H1 (cell line): ENCODE measurements at regions not wholly inside any gene's neighbourhood (a gene's known extent, or its start where the extent isn't known, plus 50 kb on each side); places are given as distances from the start of the nearest gene placed in this dataset.

Experiments used
- CTCF ChIA-PET: fragments of 300-600 bp; sonication (Branson Sonifier 250); formaldehyde crosslinking; loops from one replicate; lab custom pipeline; 2021; ENCODE audit not compliant: partially characterized antibody; lab: Charles Lee
- POLR2A ChIA-PET: fragments of 300-600 bp; sonication (Branson Sonifier 250); formaldehyde crosslinking; loops from one replicate; lab custom pipeline; 2021; ENCODE audit warnings: inconsistent platforms; ENCODE audit not compliant: partially characterized antibody; lab: Charles Lee
- DNase-seq, 2 experiments: peaks; one replicate each; pipeline versions ENCODE4 v3.0.0 to v3.0.0-alpha.2; 2010 to 2022; ENCODE audit warnings: low spot score in 2 of 2, low read depth in 1 of 2, mixed read lengths in 1 of 2
- FAIRE-seq: peaks from 2 replicates; lab custom pipeline; 2011; peaks lifted over from hg19 to GRCh38; lab: Jason Lieb, UNC
- H2AFZ ChIP-seq: 2 replicates; pipeline ENCODE4 v1.8.1; 2012; ENCODE audit warnings: low read length, inconsistent platforms
- H2AK5ac ChIP-seq: 2 replicates; pipeline ENCODE4 v1.6.1; 2013; ENCODE audit warnings: low read depth, low read length
- H2BK120ac ChIP-seq: replicated peaks from 2 replicates; pipeline ENCODE3; 2013; ENCODE audit warnings: low read depth, low read length, inconsistent platforms
- H2BK12ac ChIP-seq: 2 replicates; pipeline ENCODE4 v1.6.1; 2013; ENCODE audit warnings: low read depth, low read length
- H2BK15ac ChIP-seq: 2 replicates; pipeline ENCODE4 v1.6.1; 2013; ENCODE audit warnings: low read length
- H2BK20ac ChIP-seq: 2 replicates; pipeline ENCODE4 v1.6.1; 2013; ENCODE audit warnings: low read length
- H2BK5ac ChIP-seq: 2 replicates; pipeline ENCODE4 v1.6.1; 2013; ENCODE audit warnings: low read depth, low read length
- H3K14ac ChIP-seq: 2 replicates; pipeline ENCODE4 v1.6.1; 2013; ENCODE audit warnings: inconsistent platforms; ENCODE audit not compliant: insufficient read length
- H3K18ac ChIP-seq: 2 replicates; pipeline ENCODE4 v1.6.1; 2013; ENCODE audit warnings: low read length; ENCODE audit errors: extremely low read depth
- H3K23ac ChIP-seq: 2 replicates; pipeline ENCODE4 v1.6.1; 2013; ENCODE audit warnings: inconsistent platforms; ENCODE audit not compliant: insufficient read length
- H3K23me2 ChIP-seq: 2 replicates; pipeline ENCODE4 v1.6.1; 2013; ENCODE audit warnings: low read depth, low read length
- H3K27ac ChIP-seq: 2 replicates; pipeline ENCODE4 v1.6.1; 2011; ENCODE audit warnings: low read depth, low read length, inconsistent platforms
- H3K27me3 ChIP-seq, 4 experiments: replicated peaks in 1 of 4; 1 replicate in 1 of 4; 2 replicates in 3 of 4; pipeline versions ENCODE4 v1.6.1 to v1.8.1; 2011 to 2013; ENCODE audit warnings: low read length in 3 of 4, mild to moderate bottlenecking in 3 of 4, inconsistent platforms in 2 of 4, mixed read lengths in 2 of 4, moderate library complexity in 1 of 4; ENCODE audit not compliant: control insufficient read depth in 3 of 4, insufficient read depth in 3 of 4; ENCODE audit errors: extremely low read depth in 1 of 4
- H3K36me3 ChIP-seq, 4 experiments: 2 replicates each; pipeline versions ENCODE4 v1.6.1 to v1.8.1; 2011 to 2013; ENCODE audit warnings: mild to moderate bottlenecking in 4 of 4, low read length in 3 of 4, moderate library complexity in 2 of 4, control low read depth in 1 of 4, inconsistent platforms in 1 of 4; ENCODE audit not compliant: insufficient read depth in 4 of 4, control insufficient read depth in 2 of 4
- H3K4ac ChIP-seq: replicated peaks from 2 replicates; pipeline ENCODE3; 2013; ENCODE audit warnings: low read length, low read depth, mixed read lengths, inconsistent platforms; ENCODE audit not compliant: insufficient read length
- H3K4me1 ChIP-seq, 4 experiments: replicated peaks in 1 of 4; 1 replicate in 1 of 4; 2 replicates in 3 of 4; pipeline versions ENCODE4 v1.6.1 to v1.8.1; 2011 to 2013; ENCODE audit warnings: low read length in 3 of 4, inconsistent platforms in 2 of 4, mixed read lengths in 1 of 4; ENCODE audit not compliant: insufficient read depth in 4 of 4, control insufficient read depth in 3 of 4
- H3K4me2 ChIP-seq, 2 experiments: 2 replicates each; pipeline versions ENCODE4 v1.6.1 to v1.8.1; 2011 to 2013; ENCODE audit warnings: low read depth in 2 of 2, low read length in 2 of 2, control low read depth in 1 of 2, inconsistent platforms in 1 of 2, mild to moderate bottlenecking in 1 of 2; ENCODE audit not compliant: insufficient read depth in 1 of 2
- H3K4me3 ChIP-seq, 4 experiments: fragments of 200-600, 300-600 bp in 1 of 4; sonication (generic), shearing (Covaris generic), sonication (Bioruptor Twin) in 1 of 4; 2 replicates each; pipeline versions ENCODE4 v1.5.1 to v1.8.1; 2011 to 2016; ENCODE audit warnings: low read length in 4 of 4, low read depth in 3 of 4, control low read depth in 2 of 4, inconsistent platforms in 2 of 4, mild to moderate bottlenecking in 2 of 4, mixed read lengths in 1 of 4, moderate library complexity in 1 of 4; ENCODE audit not compliant: insufficient read depth in 2 of 4; ENCODE audit errors: extremely low read depth in 1 of 4
- H3K56ac ChIP-seq: replicated peaks from 2 replicates; pipeline ENCODE3; 2013; ENCODE audit warnings: low read depth, mild to moderate bottlenecking, mixed read lengths, low read length, inconsistent platforms; ENCODE audit not compliant: insufficient read length
- H3K79me1 ChIP-seq: 2 replicates; pipeline ENCODE4 v1.6.1; 2013; ENCODE audit warnings: low read depth, low read length, control low read depth
- H3K79me2 ChIP-seq, 2 experiments: 2 replicates each; pipeline versions ENCODE4 v1.6.1 to v1.8.1; 2012 to 2013; ENCODE audit warnings: low read length in 2 of 2, mild to moderate bottlenecking in 2 of 2, inconsistent platforms in 1 of 2; ENCODE audit not compliant: insufficient read depth in 2 of 2, control insufficient read depth in 1 of 2
- H3K9ac ChIP-seq, 4 experiments: replicated peaks in 1 of 4; 1 replicate in 1 of 4; 2 replicates in 3 of 4; pipeline versions ENCODE4 v1.6.1 to v1.8.1; 2011 to 2013; ENCODE audit warnings: low read depth in 3 of 4, low read length in 3 of 4, control low read depth in 2 of 4, mild to moderate bottlenecking in 2 of 4, moderate library complexity in 2 of 4, inconsistent platforms in 1 of 4; ENCODE audit errors: extremely low read depth in 1 of 4
- H3K9me3 ChIP-seq, 2 experiments: 2 replicates each; pipeline versions ENCODE4 v1.6.1 to v1.8.1; 2012 to 2013; ENCODE audit warnings: mild to moderate bottlenecking in 2 of 2, moderate library complexity in 2 of 2, control low read depth in 1 of 2, inconsistent platforms in 1 of 2, low read depth in 1 of 2, low read length in 1 of 2, mixed read lengths in 1 of 2; ENCODE audit not compliant: insufficient read depth in 2 of 2
- H4K20me1 ChIP-seq, 2 experiments: replicated peaks in 1 of 2; 2 replicates each; pipeline versions ENCODE3 to v1.8.1; 2011 to 2013; ENCODE audit warnings: inconsistent platforms in 2 of 2, low read length in 2 of 2, mild to moderate bottlenecking in 1 of 2; ENCODE audit not compliant: insufficient read depth in 2 of 2, control insufficient read depth in 1 of 2
- H4K5ac ChIP-seq: 2 replicates; pipeline ENCODE4 v1.6.1; 2013; ENCODE audit warnings: low read length, low read depth, mixed read lengths, inconsistent platforms; ENCODE audit not compliant: insufficient read length
- H4K8ac ChIP-seq: 2 replicates; pipeline ENCODE4 v1.8.0; 2013; ENCODE audit warnings: mild to moderate bottlenecking, moderate library complexity, low read length, inconsistent platforms; ENCODE audit not compliant: insufficient read depth; ENCODE audit errors: extremely low read depth
- H4K91ac ChIP-seq: replicated peaks from 2 replicates; pipeline ENCODE3; 2013; ENCODE audit warnings: low read length, mixed read lengths, inconsistent platforms; ENCODE audit not compliant: insufficient read length
- ASH2L ChIP-seq: fragments of 200-600, 300-600 bp; sonication (generic); IDR thresholded peaks from one replicate; pipeline ENCODE4 v1.7.1; 2017; ENCODE audit warnings: low read length
- BCL11A ChIP-seq, 2 experiments: IDR thresholded peaks; one replicate each; pipeline ENCODE4 v1.6.1; 2011; ENCODE audit warnings: low read depth in 2 of 2, low read length in 2 of 2, mild to moderate bottlenecking in 2 of 2
- CREB1 ChIP-seq: IDR thresholded peaks from 2 replicates; pipeline ENCODE4 v1.6.1; 2012; ENCODE audit warnings: inconsistent platforms
- GABPA ChIP-seq: IDR thresholded peaks from 2 replicates; pipeline ENCODE4 v1.6.1; 2011; ENCODE audit warnings: mild to moderate bottlenecking, low read length, moderate library complexity, borderline replicate concordance; ENCODE audit not compliant: insufficient read depth
- GTF2F1 ChIP-seq: IDR thresholded peaks from 2 replicates; pipeline ENCODE4 v1.6.1; 2012; ENCODE audit warnings: low read depth, low read length, improper control_type of control experiment, borderline replicate concordance
- JUND ChIP-seq: IDR thresholded peaks from 2 replicates; pipeline ENCODE4 v1.6.1; 2011; ENCODE audit warnings: mild to moderate bottlenecking, improper control_type of control experiment, low read length
- KDM1A ChIP-seq: fragments of 200-600, 300-600 bp; sonication (generic); IDR thresholded peaks from 2 replicates; pipeline ENCODE4 v1.7.1; 2016; ENCODE audit warnings: mild to moderate bottlenecking, low read length, borderline replicate concordance
- RXRA ChIP-seq: IDR thresholded peaks from 2 replicates; pipeline ENCODE4 v1.6.1; 2011; ENCODE audit warnings: low read depth, mild to moderate bottlenecking, low read length, moderate library complexity; ENCODE audit not compliant: insufficient read depth
- SAP30 ChIP-seq: fragments of 300-600 bp; sonication (generic); IDR thresholded peaks from 2 replicates; pipeline ENCODE4 v1.7.1; 2012; ENCODE audit warnings: low read length, moderate library complexity, mild to moderate bottlenecking, inconsistent platforms; ENCODE audit not compliant: insufficient read depth, insufficient replicate concordance
- SRF ChIP-seq: IDR thresholded peaks from 2 replicates; pipeline ENCODE4 v1.6.1; 2011; ENCODE audit warnings: mild to moderate bottlenecking, low read depth, low read length, moderate library complexity
- TAF1 ChIP-seq: IDR thresholded peaks from 2 replicates; pipeline ENCODE4 v1.6.1; 2011; ENCODE audit warnings: mild to moderate bottlenecking, low read depth, low read length
- TAF7 ChIP-seq: optimal IDR thresholded peaks from 2 replicates; pipeline ENCODE3; 2011; ENCODE audit warnings: low read depth, mild to moderate bottlenecking, inconsistent platforms, low read length, moderate library complexity, borderline replicate concordance
- ZNF274 ChIP-seq: IDR thresholded peaks from 2 replicates; pipeline ENCODE4 v1.7.0; 2012; ENCODE audit warnings: low read length, borderline replicate concordance; ENCODE audit errors: extremely low read depth
- WGBS, 2 experiments: shearing (Covaris generic) in 1 of 2; methylation state at CpG; one replicate each; pipeline versions ENCODE4 v1.1.6 to v1.1.7; 2013 to 2015; ENCODE audit warnings: low lambda C conversion rate in 2 of 2, mixed read lengths in 2 of 2, inconsistent platforms in 1 of 2, low coverage in 1 of 2, missing lambda C conversion rate in 1 of 2; ENCODE audit not compliant: insufficient replicate concordance in 2 of 2, insufficient coverage in 1 of 2, insufficient read length in 1 of 2; ENCODE audit errors: extremely low coverage in 1 of 2, missing lambda C conversion rate in 1 of 2; 5-methylcytosine and 5-hydroxymethylcytosine counted together
- TF ChIP-seq, protein P1 (sequence below): IDR thresholded peaks from 2 replicates; pipeline ENCODE4 v1.6.1; 2012; ENCODE audit warnings: low read length, inconsistent platforms

DNA sequence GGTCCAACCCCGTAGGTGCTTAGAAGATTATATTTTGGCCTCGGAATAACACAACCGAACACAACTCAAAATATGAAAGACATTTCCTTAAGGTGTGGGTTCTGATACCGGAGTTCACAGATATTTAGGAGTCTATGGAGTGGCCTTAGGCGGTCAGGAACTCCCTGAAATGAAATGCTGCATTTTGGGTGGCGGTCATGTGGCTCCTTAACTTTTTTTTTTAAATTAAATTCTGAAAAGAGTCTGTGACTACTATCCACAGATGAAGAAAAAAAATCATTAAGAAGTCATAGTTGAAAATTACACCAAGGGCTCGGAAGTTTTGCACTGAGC lies 290.9 kb upstream of the NFE2L3 start:
- 35% methylated on average over 7 of the region's 7 CpGs; no CpG with 5 or more reads in 1 of the 2 experiments for WGBS, 2 experiments
- H3K27me3 ChIP-seq: peaks cover 33 to 53% (median 44%) of the 10 kb centered on the region in 4 experiments; a peak in 6 of 7 replicates
- H3K4me1 ChIP-seq: peaks cover 7 to 15% (median 9%) of the 10 kb centered on the region in 4 experiments
- DNase-seq (no peak), FAIRE-seq (no peak)
- ChIA-PET POLR2A (no interaction called here), CTCF (no interaction called here)
- H2AFZ ChIP-seq: no peak overlapping the region
- no peak overlapping the region for H2BK5ac ChIP-seq
- no peak overlapping the region; a peak in 1 of 4 replicates for H3K4me2 ChIP-seq
- no peaks in the 10 kb centered on the region; a peak in 1 of 8 replicates for H3K36me3 ChIP-seq
- no peak overlapping the region for H3K18ac ChIP-seq
- H3K27ac ChIP-seq: no peak overlapping the region
- no peak overlapping the region for H3K4me3 ChIP-seq
- no peak overlapping the region for H2BK120ac ChIP-seq
- H2AK5ac ChIP-seq: no peak overlapping the region
- H3K23ac ChIP-seq: no peak overlapping the region
- H3K79me1 ChIP-seq: no peaks in the 10 kb centered on the region
- no peak overlapping the region for H2BK12ac ChIP-seq
- H4K5ac ChIP-seq: no peak overlapping the region
- no peak overlapping the region for H3K9ac ChIP-seq
- peaks cover 5 to 8% of the 10 kb centered on the region in 2 experiments for H4K20me1 ChIP-seq
- H4K8ac ChIP-seq: no peak overlapping the region
- H3K23me2 ChIP-seq: peaks cover 6% of the 10 kb centered on the region
- H2BK15ac ChIP-seq: no peak overlapping the region
- no peaks in the 10 kb centered on the region for H3K9me3 ChIP-seq
- no peak overlapping the region for H4K91ac ChIP-seq
- H3K79me2 ChIP-seq: no peaks in the 10 kb centered on the region
- no peak overlapping the region for H3K4ac ChIP-seq
- H3K14ac ChIP-seq: no peak overlapping the region
- no peak overlapping the region for H3K56ac ChIP-seq
- H2BK20ac ChIP-seq: no peak overlapping the region
- no peak for TF ChIP-seq SAP30
- TF ChIP-seq ZNF274: no peak
- TF ChIP-seq KDM1A: no peak
- TF ChIP-seq TAF1: no peak
- TF ChIP-seq, protein P1, sequence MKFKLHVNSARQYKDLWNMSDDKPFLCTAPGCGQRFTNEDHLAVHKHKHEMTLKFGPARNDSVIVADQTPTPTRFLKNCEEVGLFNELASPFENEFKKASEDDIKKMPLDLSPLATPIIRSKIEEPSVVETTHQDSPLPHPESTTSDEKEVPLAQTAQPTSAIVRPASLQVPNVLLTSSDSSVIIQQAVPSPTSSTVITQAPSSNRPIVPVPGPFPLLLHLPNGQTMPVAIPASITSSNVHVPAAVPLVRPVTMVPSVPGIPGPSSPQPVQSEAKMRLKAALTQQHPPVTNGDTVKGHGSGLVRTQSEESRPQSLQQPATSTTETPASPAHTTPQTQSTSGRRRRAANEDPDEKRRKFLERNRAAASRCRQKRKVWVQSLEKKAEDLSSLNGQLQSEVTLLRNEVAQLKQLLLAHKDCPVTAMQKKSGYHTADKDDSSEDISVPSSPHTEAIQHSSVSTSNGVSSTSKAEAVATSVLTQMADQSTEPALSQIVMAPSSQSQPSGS: no peak
- TF ChIP-seq CREB1: no peak
- TF ChIP-seq ASH2L: no peak
- no peak for TF ChIP-seq GABPA
- TF ChIP-seq GTF2F1: no peak
- TF ChIP-seq RXRA: no peak
- TF ChIP-seq BCL11A (IDR thresholded peaks at IDR 0.05; ENCODE audit: low read depth in 2 of 2, low read length in 2 of 2): no peak
- TF ChIP-seq JUND: no peak
- TF ChIP-seq TAF7: no peak
- TF ChIP-seq SRF: no peak
